ENCODE measurements at regions not wholly inside any gene's neighbourhood (a gene's known extent, or its start where the extent isn't known, plus 50 kb on each side); places are given as distances from the start of the nearest gene placed in this dataset.

DNA sequence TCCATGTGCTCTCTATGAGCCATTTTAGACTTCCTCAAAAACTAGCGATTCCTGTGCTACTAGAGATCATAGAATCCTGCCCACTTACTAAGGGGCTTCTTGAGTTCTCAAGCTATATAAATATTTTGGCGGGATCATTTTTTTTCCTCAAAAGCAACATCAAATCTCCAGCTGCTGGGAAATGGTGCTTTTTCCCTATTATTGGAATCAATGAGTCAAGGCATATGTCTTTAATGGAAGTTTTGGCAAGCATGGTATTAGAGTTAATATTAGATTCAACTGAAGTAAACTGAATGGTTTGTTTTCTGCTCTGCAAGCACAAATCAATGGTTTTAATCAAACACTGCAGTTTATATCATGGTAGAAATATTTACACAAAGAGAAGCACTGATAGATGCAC, 369.9 kb upstream of the PTGER4 start:
- ATAC-seq (no peak), DNase-seq (no peak)
- no peak for TF ChIP-seq POLR2A (IDR thresholded peaks at IDR 0.05)
- TF ChIP-seq, protein P1, sequence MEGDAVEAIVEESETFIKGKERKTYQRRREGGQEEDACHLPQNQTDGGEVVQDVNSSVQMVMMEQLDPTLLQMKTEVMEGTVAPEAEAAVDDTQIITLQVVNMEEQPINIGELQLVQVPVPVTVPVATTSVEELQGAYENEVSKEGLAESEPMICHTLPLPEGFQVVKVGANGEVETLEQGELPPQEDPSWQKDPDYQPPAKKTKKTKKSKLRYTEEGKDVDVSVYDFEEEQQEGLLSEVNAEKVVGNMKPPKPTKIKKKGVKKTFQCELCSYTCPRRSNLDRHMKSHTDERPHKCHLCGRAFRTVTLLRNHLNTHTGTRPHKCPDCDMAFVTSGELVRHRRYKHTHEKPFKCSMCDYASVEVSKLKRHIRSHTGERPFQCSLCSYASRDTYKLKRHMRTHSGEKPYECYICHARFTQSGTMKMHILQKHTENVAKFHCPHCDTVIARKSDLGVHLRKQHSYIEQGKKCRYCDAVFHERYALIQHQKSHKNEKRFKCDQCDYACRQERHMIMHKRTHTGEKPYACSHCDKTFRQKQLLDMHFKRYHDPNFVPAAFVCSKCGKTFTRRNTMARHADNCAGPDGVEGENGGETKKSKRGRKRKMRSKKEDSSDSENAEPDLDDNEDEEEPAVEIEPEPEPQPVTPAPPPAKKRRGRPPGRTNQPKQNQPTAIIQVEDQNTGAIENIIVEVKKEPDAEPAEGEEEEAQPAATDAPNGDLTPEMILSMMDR (IDR thresholded peaks at IDR 0.05), result no peak
- Histone ChIP-seq H3K4me3 (no peak overlapping the region), H3K27me3 (no peaks in the 10 kb centered on the region), H3K36me3 (no peaks in the 10 kb centered on the region), H3K4me1 (no peaks in the 10 kb centered on the region), H3K9me3 (no peaks in the 10 kb centered on the region), H3K27ac (no peak overlapping the region)
- intact Hi-C loops (cut with DNase I), result loop anchor here in 1 of 10 donors (10.0 kb wide), 1 partner anchor 45 kb away; no protein-coding TSS in a partner anchor
- 93 to 98% (median 95%) methylated on average over 2 of the region's 2 CpGs for WGBS, 4 donors

DNA sequence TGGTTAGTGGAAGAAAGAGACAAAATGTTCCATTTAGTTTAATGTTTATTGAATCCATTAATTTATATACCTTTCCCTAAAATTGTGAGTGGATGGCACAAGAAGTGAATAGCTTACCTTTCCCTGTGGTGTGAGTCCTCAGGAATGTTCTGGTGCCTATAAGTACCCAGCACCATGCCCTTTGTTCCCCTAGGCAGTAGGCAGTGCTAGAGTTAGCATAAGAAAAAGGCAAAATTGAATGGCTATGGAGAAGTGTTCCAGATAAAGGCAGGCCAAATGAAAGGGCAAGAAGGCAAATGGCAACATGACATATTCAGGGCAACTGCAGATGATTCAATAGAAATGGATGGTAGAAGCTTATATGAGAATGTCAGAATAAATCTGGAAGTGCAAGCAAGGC, 370.8 kb upstream of the PTGER4 start:
- Histone ChIP-seq H3K4me1 (no peaks in the 10 kb centered on the region), H3K9me3 (no peaks in the 10 kb centered on the region), H3K27me3 (no peaks in the 10 kb centered on the region), H3K4me3 (no peak overlapping the region), H3K27ac (no peak overlapping the region), H3K36me3 (no peaks in the 10 kb centered on the region)
- ATAC-seq (no peak), DNase-seq (no peak)
- intact Hi-C loops (cut with DNase I), result no loop called here
- TF ChIP-seq POLR2A (IDR thresholded peaks at IDR 0.05), result no peak
- TF ChIP-seq, protein P1 (IDR thresholded peaks at IDR 0.05), result no peak

DNA sequence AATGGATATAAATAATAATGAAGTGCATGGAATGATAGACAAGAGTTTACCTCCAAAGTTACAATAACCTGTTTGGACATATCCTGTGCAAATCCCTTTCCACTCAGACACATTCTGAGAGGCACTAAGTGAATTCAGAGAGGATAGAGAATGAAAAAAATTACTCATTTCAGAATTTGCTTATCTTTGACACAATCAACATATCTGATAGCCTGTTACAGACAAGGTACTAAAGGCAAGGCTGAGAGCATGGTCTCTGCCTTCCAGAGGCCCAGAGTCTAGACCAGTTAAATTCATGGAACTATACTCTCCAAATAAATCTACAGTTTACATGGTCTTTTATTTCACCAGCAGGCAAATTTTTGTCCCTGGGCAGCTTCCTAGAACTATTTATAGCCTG, 371.8 kb upstream of the PTGER4 start:
- no peaks in the 10 kb centered on the region for H3K9me3 ChIP-seq
- no peak for ATAC-seq
- no peak for DNase-seq
- no peak overlapping the region for H3K4me3 ChIP-seq
- no peak overlapping the region for H3K27ac ChIP-seq
- H3K4me1 ChIP-seq, result no peaks in the 10 kb centered on the region
- TF ChIP-seq POLR2A (IDR thresholded peaks at IDR 0.05), result no peak
- no peaks in the 10 kb centered on the region for H3K27me3 ChIP-seq
- intact Hi-C loops (cut with DNase I), result no loop called here
- H3K36me3 ChIP-seq, result no peaks in the 10 kb centered on the region

DNA sequence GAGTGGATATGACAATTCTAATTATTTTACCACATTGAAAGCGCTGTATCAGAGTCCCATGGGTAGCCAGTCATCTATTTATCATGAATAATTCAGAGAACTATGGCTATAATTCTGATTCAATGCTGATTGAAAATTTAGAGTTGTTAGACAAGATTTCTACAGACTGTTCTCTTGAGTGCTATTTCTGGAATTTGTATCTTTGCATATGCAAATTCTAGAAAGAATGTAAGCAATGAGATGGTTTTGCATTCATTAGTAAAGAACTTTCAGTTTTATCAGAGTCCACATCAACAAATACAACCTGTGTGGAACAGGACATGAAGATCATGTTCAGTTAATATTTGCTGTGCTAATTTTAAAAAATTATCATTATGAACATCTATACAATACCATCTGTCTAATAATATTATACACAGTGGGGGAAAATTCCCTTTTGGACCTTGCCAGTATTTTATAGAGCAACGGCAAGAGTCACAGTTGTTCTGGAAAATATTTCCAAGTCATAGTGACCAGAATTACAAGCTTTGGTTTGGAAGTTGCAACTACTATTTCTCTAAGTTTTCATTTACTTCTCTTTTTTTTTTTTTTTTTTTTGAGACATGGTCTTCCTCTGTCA, 372.7 kb upstream of the PTGER4 start:
- Histone ChIP-seq H3K4me3 (no peak overlapping the region), H3K9me3 (no peaks in the 10 kb centered on the region), H3K27ac (no peak overlapping the region), H3K4me1 (no peaks in the 10 kb centered on the region), H3K27me3 (no peaks in the 10 kb centered on the region), H3K36me3 (no peaks in the 10 kb centered on the region)
- DNase-seq (no peak), ATAC-seq (no peak)
- intact Hi-C loops (cut with DNase I), result no loop called here
- WGBS, 4 donors, result 74 to 80% (median 76%) methylated on average over 2 of the region's 2 CpGs
- TF ChIP-seq POLR2A (IDR thresholded peaks at IDR 0.05), result no peak
- TF ChIP-seq, protein P1 (IDR thresholded peaks at IDR 0.05), result no peak

DNA sequence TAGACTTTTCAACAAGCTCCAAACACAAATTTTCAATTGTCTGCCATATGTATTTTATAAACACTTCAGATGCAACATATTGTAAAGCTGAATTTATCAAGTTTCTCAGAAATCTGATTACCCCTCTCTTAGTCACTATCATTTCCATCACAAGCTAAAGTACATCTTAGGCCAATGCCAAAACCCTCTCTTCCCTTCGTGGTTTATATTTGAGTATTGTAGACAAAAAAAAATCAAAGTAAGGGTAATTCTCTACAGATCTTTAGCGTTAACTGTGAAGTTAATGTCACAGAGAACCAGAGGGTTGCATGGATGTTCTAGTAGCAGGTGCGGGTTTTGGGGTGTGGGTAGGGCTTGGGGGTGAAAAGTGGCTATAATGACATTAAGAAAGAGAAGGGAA, 387.7 kb upstream of the PTGER4 start:
- no peaks in the 10 kb centered on the region for H3K4me1 ChIP-seq
- no peak for ATAC-seq
- WGBS, 4 donors, result 79 to 85% (median 82%) methylated on average over 3 of the region's 3 CpGs
- no peaks in the 10 kb centered on the region for H3K27me3 ChIP-seq
- no peak overlapping the region for H3K4me3 ChIP-seq
- intact Hi-C loops (cut with DNase I), result no loop called here
- no peak overlapping the region for H3K27ac ChIP-seq
- H3K36me3 ChIP-seq, result no peaks in the 10 kb centered on the region
- no peak for DNase-seq
- no peak for TF ChIP-seq POLR2A (IDR thresholded peaks at IDR 0.05)
- TF ChIP-seq, protein P1 (IDR thresholded peaks at IDR 0.05), result no peak
- H3K9me3 ChIP-seq, result peaks cover 0 to 2% (median 0%) of the 10 kb centered on the region in 12 donors

Measured in heart left ventricle (tissue), 16 donors.